HT1080 (cell line): ENCODE measurements at regions not wholly inside any gene's neighbourhood (a gene's known extent, or its start where the extent isn't known, plus 50 kb on each side); places are given as distances from the start of the nearest gene placed in this dataset.
"Not testable (repeated sequence)": the region's sequence is repeated elsewhere in the genome, so short reads cannot be mapped to it uniquely, and the experiment has no call there.

Experiments used
- DNase-seq: peaks from one replicate; pipeline ENCODE4 v3.0.0-alpha.2; 2015; ENCODE audit warnings: low read depth

DNA sequence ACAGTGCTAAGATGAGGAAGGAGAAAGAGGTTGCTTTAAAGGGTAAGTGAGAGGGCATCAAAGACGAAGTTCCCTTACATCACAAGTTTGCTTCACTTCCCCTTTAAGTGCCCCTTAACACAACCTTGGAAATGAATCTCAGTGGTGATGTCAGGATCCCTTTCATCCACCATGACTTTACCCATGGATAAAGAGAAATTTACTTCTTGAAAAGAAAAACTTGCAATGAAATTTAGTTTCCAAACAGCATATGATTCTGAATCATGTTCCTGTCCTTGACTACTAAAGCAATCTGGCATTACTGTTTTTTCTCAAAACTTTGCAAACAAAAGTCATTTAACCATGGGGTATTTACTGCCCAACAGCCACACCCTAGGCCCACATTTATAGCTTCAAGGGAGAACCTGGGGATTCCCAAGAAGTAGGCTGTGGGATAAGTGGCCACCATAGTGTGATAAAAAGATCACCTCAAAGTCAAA, 135.9 kb downstream of the ITGB8 start:
- no peak for DNase-seq

- DNase-seq = no peak
Measured at GRCh38 chr7:20470082-20470481, 139.4 kb downstream of the ITGB8 start.

- DNase-seq = no peak
Measured at GRCh38 chr7:20470726-20471125, 140.0 kb downstream of the ITGB8 start.

GRCh38 chr7:20474249-20474648, 141.2 kb upstream of the ABCB5 start:
- peak; percentile 40 for DNase-seq

DNA sequence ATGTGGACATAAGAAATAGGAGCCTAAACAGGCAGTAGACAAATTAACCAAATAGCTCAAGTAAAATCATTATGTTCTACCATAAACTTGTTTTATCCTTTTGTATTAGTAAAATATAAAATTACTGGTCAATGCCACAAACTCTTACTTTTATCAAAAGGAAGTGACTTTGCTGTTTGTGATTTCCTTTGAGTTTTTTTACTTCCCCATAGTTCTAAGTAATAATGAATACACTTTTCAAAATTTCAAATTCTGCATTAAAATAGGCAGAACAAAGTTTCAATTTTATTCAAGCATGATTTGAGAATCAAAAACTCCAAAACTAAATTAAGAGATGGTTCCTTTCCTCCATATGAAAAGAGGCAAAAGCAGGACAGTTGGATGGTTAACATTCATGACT, 139.7 kb upstream of the ABCB5 start:
- no peak for DNase-seq

- DNase-seq = no peak
Measured at GRCh38 chr7:20477067-20477466, 138.4 kb upstream of the ABCB5 start.

DNA sequence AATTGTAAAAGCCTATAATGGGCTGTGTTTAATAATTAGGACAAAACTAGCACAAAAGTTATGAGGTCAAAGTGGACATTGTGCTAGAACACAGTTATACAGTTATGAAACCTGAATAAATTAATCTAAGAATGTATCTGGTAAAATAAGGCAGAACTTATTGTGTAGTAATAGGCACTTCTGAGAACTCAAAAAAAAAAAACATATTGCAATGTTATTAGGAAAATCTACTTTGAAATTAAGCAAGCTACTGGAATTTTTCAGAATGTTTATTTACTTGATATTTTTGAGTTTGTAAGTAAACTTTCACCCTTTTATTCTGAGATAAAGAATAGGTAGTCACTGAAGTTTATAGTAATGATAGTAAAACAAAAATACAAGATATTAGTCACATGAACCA, 135.8 kb upstream of the ABCB5 start:
- DNase-seq = no peak

GRCh38 chr7:20482071-20482470, 133.4 kb upstream of the ABCB5 start:
- DNase-seq = no peak

GRCh38 chr7:20484356-20484755, 131.1 kb upstream of the ABCB5 start:
- DNase-seq = no peak

- no peak for DNase-seq
Measured at GRCh38 chr7:20488850-20489249, 126.6 kb upstream of the ABCB5 start.

GRCh38 chr7:20491284-20491683, 124.2 kb upstream of the ABCB5 start:
- no peak for DNase-seq

DNA sequence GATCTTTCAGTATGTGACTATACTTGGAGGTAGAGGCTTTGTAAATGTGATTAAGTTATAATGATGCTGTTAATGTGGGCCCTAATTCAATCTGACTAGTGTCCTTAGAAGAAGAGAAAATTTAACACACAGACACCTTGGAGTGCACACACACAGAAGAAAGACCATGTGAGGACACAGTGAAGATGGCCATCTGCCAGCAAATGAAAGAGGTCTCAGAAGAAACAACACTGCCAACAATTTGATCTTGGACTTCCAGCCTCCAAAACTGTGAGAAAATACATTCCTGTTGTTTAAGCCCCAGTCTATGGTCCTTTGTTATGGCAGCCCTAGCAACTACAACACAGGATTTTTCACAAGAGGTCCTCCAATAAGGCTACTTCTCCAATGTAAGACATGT, 120.9 kb upstream of the ABCB5 start:
- DNase-seq = no peak

- DNase-seq = not testable (repeated sequence)
Measured at GRCh38 chr7:20501473-20501872, 114.0 kb upstream of the ABCB5 start.

GRCh38 chr7:20503278-20503950, 112.1 kb upstream of the ABCB5 start:
- DNase-seq = no peak

DNA sequence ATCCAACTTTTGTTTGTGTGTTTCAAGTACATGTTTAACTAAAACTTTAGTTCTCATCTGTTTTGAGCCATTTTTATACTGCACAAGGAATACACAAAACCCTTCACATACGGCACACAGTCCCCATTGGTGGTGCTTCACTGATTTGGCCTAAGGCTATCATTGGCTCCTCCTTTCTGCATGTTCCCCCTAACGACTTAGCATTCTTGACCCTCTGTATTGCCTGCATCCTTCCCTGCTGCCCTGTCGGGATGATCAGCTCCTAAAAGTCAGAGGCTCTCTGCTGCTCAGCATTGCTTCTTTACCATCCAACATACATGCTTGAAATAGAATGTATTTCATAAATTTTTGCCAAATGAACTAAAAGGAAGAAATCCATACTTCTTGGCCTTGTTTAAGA, 111.4 kb upstream of the ABCB5 start:
- DNase-seq = no peak

- no peak for DNase-seq
Measured at GRCh38 chr7:20506175-20506574, 109.3 kb upstream of the ABCB5 start.

- no peak for DNase-seq
Measured at GRCh38 chr7:20507157-20507556, 108.3 kb upstream of the ABCB5 start.

DNA sequence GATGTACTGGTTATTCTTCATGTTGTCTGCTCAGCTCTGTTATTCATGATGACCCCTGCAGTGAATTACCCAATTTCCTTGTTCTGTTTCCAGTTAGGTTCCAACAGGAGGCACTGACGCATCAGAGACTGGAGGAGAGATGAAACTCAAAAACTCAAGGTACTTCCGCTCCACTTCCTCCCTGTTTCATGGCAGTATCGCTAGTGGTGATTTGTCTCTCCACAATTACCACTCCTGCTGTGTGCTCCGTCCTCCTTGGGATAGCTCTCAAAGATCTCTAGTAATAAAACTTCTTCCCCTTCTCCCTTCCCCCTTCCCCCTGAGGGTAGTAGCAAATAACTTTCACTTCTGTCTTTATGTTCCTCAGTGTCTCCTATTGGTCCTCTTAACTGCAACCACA, 107.4 kb upstream of the ABCB5 start:
- peak; percentile 6 for DNase-seq

GRCh38 chr7:20509892-20510572, 105.4 kb upstream of the ABCB5 start:
- no peak for DNase-seq

DNA sequence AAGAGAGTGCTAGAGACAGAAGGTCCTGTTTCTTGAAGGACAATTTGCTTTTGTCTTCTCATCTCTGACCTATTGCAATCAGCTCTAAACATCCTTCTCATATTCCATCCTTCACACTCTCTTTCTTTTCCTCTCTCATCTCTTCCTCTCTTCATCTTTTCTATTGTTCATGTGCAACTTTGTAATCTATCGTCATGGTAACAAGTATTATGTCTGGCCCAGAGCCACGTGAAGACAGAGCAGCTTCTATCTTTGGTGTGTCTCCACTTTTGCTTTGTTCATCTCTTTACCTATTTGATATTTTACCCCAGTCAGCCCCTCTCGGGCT, 104.9 kb upstream of the ABCB5 start:
- DNase-seq = no peak

- DNase-seq = no peak
Measured at GRCh38 chr7:20513341-20513740, 102.1 kb upstream of the ABCB5 start.

- no peak for DNase-seq
Measured at GRCh38 chr7:20513897-20514296, 101.6 kb upstream of the ABCB5 start.

- peak; percentile 61 for DNase-seq
Measured at GRCh38 chr7:20514364-20514763, 101.1 kb upstream of the ABCB5 start.
